EH (cell line): ENCODE measurements at regions not wholly inside any gene's neighbourhood (a gene's known extent, or its start where the extent isn't known, plus 50 kb on each side); places are given as distances from the start of the nearest gene placed in this dataset.
A peak's percentile ranks its signal among the peaks of the same experiment; 100 is the strongest.

ENCODE experiments used
- DNase-seq: peaks from one replicate; pipeline ENCODE4 v3.0.0-alpha.2; 2015; ENCODE audit warnings: low read depth

DNA sequence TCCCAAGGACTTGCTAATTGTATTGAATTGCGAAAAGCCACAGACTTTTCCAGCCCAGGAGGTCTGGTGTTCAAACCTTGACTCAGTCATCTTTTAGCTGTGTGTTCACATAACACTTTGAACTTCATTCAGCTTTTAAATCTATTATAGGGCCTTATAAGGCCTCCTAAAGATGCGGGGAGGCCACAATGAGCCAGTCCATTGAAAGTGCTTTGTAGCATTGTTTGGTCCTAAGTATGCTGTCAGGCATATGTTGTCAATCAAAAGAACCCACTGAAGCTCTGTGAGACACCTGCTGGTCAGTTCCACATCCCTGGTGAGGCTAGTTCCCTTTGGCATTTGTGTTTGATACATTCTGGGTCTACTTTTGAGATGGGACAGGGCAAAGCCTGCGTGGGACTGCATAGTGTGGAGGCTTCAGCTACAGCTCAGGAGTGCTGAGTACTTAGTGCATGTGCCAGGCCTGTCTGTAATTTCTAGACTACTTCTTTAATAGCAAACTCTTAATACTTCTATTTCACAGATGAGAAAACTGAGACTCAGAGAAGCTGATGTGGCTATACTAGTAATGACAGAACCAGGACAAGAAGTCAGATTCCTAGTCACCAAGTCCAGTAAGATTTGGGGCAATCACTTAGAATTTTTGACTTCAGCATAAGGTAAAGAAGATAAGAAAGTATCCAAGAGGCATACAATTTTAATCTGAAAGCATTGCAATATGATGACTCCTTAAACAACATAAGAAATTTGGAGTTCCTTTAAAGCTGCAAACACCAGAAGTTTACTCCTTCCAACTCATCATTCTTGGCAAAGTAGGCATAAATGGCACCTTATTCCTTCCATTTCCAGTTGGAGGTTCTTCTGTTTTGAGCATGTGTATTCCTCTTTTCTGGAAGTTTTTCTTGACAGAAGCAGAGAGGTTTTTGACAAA lies 213.0 kb downstream of the PDCD6IP start:
- DNase-seq, result peak; percentile 70

DNA sequence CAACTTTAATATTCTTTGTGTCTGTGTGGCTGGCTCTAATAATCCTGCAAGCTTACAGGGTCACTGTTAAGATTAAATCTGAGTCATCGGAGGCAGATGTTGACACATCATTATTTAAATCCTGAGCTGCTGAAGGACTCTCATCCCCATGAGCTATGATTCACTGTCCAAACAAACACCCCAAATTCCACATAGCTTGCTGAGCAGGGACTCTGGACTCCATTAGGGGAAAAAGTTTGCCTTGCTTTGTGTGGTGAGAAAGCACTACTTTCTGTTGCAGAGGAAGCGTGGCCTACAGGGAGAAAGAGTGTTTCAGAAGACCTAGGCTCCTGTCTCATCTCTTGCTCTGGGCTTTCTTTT lies 213.7 kb downstream of the PDCD6IP start:
- peak; percentile 99 for DNase-seq

DNA sequence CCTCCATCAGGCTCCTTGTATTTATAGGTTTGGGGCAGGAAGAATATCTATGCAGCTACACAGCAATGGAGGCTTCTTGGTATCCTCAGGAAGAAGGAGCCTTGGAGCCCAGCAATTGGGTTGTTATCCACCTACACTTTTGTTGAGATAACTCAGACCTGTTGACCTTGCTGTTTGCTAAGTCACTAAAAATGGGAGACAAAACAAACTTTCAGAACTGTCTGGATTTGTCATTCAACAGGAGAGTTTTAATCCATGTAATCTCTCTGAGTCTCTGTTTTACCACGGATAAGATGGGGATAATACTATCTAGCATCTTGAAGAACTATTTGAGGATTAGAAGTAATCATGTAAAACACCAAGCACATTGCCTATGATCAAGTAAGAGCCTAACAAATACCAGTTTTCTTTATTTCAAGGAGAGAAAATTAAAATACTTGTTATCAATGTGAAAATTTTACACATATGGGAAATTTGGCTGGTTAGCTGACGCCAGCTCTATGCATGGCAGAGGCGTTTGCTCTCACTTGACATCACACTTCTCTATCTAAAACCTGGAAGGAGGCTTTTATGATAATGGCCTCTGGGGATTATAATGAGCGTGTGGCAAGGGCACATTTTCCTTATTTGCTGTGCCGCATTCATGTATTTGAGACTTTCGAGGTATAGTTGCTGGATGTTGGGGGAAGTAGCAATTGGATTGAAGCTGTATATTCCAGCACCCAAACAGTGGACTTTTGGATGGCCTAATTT lies 215.6 kb downstream of the PDCD6IP start:
- DNase-seq, result no peak

DNA sequence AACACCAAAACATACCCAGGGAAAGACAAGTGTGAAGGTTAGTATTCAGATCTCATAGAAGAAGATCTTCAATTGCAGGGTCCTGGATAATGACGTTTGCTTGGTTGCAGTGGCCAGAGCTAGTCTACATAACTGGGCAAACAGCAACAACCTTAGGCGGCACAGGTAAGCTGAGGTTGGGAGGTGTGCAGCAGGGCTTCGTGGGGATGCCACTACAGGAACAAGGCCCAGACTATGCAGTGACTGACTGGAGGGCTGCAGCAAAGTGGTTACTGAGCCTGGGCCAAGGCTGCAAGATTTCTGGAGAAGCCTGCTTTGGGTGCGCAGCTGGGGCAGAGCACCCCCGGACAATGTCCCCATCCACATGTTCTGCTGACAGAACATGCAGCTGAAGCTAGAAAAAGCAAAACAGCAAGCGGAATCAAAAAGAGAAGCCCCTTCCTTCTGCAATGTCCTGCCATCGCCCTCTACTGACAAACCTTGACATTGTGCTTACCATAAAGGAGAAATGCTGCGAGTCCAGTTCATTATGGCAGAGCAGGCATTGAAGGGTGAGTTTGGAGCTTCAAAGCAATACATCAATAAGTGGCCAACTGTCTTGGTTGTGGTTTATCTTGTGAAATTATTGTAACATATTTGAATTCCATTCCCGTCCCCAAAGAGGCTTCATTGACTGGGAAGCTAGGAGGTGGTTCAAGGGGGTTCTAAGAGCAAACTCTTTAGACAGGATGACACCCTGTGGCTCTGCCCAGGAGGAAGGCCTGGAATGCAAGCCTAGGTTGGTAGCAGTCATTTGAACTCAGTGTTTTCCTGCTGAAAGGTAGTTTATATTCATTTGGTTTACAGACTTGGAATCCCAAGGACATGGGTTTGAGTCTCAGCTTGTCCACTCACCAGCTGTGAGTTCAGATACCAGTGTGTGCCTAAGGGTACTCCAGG lies 217.0 kb downstream of the PDCD6IP start:
- peak; percentile 21 for DNase-seq

DNA sequence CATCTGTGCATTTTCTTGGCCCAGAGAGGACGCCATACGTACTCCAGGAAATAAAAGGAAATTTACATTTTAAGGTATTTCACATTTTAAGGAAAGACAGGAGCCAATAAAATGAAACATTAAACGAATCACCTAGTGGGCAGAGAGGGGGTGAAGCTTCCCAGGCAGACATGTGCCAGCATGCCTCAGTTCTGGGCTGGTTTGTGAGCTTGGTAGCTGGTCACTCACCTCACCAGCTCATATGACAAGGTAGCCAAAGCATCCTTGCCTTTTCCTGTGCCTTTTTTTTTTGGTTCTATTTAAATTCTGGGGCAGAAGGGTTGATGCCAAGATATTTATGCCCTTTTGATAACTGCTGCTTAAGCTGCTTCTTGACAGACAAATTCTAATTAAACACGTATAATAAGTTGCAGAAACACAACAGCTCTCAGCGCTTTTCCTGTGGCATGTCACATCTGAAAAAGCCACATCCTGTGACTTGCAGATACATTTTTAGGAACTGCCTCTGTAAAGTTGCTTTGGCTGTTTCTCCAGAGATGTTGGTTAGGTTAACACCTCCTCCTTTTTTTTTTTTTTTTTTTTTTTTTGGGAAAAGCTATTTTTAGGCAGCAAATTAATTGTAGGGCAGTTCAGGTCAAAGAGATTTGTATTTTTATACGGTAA lies 218.6 kb downstream of the PDCD6IP start:
- DNase-seq, result peak; percentile 61

DNA sequence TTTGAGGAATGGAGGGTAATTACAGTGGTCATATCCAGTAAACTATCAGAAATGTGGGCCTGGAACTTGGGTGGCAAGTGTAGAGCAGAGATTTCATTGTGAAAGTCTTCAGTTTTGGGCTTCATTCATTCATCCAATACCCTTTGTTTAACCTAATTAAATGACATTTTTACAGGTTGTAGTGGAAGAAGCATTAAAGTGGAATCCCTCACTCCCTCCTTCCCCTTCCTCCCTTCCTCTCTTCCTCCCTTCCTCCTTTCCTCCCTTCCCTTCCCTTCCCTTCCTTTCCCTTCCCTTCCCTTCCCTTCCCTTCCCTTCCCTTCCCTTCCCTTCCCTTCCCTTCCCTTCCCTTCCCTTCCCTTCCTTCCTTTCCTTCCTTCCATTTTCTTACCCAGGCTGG lies 219.3 kb downstream of the PDCD6IP start:
- DNase-seq, result no peak

DNA sequence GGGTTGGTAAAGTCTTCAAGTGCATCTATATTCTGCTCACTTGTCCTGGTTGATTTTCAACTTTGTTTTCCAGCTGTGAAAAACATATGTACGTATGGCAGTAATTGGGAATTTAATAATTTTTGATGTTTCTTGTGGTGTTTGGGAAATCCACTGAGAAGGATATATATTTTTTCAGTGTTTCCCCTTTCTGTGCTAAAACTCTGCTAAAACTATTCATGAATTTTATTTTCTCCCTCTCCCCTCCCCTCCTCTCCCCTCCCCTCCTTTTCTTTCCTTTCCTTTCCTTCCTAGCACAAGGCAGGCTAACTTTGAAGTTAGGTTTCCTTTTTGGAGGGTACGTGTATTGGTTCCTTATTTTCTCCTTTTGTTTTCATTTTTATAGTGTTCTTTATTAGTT lies 220.7 kb downstream of the PDCD6IP start:
- DNase-seq, result no peak

DNA sequence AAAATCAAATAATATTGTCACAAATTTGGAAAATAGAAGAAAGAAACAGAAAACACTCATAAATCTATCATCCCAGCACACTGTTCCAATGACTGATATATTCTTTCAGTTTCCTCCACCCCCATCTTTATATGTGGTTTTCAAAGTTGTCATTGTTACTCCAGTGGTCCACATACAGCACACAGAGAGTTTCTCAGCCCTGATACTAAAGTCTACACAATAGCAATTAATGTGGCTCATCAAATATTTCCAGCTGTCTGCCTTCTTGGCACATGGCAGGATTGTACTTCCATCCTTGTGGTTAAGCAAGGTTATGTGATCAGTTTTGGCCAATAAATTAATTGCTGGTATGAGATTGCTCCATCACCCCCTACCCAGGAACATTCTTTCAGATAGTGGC lies 221.7 kb downstream of the PDCD6IP start:
- no peak for DNase-seq

DNA sequence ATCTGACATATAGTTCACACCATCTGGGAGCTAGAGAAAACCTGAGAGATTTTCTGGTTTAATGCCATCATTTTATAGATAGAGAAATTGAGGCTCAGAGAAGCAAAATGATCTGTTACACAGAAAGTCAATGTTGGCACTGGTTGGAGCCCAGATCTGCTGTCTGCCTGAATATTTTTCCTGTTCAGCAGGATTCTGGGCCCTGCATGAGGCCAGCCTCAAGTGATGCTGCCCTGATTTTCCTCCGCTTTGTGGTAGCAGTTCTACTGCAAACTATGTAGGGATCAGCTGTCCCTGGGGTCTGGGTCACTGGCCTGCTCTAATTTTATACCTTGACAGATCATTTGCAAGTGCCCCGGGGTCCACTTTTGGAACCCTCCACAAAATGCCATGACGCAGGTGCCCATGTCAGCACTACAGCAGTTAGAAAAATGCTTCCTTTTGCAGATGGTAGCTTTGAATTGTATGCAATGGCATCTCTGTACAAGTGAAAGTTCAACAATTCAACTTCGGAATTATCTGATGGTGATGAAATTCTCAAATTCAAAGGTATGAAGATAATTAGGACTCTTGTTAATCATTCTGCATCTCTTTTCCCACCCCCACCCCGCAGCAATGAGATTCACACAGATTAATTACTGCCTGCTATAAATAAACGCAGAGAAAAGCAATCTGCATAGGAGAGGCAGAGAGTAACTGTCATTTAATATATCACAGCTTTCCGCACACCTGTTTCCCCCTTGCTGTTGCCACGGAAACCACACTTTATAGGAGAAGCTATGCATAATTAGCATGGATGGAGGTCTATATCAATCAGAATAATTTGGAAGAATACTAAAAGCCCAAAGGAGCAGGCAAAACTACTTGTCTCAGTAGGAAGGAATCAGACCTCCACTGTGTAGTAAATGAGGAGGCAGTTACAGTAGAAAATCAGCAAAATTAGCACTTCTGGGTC lies 222.6 kb downstream of the PDCD6IP start:
- no peak for DNase-seq

DNA sequence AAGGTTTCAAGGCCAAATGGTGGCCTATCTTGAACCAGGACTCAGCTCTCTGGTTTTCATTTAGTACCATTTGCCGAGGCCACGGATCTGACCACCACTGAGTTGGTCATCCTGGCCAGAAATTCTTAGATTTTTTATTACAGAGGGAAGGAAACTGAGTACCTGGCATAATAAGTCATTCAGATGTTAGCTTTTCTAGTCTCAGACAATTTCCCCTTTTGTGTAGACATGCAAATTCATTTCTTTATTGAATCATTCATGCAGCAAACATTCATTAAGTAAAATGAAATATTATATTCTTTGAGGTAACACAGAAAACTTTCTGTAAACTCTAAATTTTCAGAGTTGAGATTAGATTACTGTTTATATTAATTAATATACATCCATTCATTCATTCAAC lies 223.7 kb downstream of the PDCD6IP start:
- DNase-seq, result no peak

DNA sequence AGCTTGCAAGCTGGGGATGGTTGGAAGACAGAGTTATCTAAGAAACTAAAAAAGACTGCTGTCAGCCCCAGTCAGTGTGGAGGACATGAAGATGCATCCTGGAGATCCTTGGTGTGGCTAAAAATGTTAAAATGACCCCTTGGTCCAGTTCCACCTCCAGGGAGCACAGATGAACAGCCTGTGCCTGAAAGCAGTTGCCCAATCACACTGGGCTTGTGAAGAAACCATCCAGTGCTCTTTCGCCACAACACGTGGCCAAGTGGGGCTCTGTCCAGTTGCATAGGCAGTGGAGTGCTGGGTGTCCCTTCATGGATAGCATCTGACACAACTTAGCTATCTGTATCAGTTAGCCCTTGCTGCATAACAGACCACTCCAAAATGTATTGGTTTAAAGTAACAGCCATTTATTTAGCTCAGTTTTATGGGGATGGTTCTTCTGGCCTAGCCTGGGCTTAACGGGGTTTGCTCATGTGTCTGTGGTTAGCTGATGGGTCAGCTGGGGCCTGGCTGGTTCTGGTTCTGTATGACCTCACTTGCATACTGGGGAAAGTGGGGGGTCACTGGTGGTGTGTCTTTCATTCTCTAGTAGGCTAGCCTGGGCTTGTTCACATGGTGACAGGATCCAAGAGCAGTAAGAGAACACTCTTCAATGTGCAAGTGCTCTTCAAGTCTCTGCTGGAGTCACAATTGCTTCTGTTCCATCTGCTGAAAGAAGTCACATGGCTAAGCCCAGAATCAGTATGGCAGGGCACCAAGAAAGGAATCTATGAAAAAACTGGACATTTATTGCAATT lies 226.2 kb downstream of the PDCD6IP start:
- DNase-seq, result no peak

DNA sequence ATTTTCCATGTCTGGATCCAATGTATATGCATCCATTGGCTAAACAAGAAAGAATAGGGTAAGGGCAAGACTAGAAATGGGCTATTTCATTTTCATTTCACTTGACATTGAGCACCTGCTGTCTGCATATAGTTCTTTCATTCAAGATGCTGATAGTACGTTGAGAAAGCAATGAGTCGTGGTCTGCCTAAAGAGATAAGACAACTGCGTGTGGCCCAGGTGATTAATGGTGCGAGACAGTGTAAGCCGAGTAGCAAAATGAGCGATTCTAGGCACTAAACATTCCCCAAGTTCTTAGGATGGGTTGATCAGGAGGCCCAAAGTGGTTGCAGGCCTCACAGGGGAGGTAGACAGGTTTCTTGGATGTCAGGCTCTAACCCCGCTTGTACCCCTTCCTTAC lies 235.4 kb downstream of the PDCD6IP start:
- DNase-seq, result no peak

DNA sequence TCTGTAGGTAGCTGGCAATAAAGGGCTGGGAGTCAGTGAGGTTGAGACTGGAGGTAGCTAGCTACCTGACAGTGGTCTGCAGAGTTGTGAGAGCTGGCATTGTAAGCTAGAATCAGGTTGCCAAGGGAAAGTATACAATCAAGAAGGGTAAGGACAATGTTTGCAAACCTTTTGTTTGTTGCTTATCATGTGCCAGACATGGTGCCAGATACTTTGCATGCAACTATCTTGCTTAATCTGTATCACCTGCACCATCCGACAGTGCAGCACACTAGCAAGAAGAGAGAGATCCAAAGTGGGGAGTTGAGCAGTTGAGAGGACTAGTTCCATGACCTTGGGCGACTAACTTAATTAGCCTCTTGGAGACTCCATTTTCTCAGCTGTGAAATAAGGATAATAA lies 236.4 kb downstream of the PDCD6IP start:
- no peak for DNase-seq

DNA sequence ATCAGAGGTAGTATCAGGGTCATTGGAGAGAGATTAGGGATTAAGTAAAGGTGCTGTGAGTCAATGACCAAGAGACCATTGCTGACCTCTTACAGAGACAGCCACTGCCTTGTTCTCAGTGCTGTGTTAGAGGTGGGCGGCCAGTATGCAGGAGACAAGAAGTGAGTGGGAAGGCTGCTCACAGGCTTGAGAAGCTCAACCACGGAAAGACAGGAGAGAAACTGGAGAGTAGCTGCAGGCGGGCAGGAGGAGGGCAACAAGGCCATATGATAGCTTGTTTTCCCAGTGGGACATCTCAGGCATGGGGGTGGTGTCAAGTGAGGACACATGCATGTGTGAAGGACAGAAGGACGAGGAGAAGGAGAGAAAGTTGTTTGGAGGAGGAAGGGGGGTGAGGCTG lies 237.3 kb downstream of the PDCD6IP start:
- no peak for DNase-seq

DNA sequence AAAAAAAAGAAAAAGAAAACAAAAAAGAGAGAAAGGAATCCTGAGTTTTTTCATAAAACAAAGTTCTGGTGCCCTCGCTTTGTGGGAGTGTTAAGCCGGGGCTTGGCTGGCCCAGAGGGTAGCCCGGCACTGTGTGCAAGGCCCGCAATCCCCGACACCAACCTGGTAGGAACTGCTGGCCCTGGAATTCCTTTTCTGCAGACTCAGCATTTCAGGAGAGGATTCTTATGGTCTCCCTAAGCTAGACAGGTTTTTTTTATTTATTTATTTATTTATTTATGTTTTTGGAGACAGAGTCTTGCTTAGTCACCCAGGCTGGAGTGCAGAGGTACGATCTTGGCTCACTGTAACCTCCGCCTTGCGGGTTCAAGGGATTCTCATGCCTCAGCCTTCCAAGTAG lies 238.8 kb downstream of the PDCD6IP start:
- no peak for DNase-seq

DNA sequence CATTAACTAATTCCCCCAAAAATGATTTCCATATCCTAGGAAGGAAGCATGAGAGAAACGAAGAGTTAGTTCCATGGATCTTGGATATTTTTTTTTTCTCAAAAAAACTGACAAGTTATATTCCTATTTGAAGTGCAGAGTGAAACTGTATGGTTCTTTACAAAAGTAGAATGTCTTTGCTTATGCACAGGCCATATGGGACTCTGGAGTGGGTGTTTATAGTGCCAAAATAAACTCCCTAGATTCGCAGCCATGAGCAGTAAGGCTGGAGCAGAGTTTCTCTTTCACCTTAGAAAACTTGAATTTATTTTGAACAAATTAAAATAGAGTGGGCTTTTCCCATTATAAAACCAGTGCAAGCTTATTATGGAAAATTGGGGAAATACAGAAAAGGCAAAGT lies 239.7 kb downstream of the PDCD6IP start:
- no peak for DNase-seq

DNA sequence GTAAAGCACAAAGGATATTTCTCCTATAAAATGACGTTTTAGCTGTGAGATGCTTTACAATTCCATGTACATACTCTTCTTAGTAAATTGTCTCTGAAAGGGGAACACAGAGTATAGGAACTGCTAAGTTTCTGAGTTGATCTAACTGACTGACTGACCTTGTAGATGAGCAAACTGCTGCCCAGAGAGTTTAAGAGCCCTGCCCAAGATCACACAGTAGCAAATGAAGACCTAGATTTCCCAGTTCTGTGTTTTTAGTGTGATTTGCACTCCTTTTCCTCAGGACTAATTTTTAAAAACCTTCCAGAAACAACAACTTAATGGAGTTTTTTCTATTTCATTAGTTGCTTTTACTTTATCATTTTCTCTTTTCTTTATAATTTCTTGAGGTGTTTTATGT lies 247.7 kb downstream of the PDCD6IP start:
- no peak for DNase-seq

DNA sequence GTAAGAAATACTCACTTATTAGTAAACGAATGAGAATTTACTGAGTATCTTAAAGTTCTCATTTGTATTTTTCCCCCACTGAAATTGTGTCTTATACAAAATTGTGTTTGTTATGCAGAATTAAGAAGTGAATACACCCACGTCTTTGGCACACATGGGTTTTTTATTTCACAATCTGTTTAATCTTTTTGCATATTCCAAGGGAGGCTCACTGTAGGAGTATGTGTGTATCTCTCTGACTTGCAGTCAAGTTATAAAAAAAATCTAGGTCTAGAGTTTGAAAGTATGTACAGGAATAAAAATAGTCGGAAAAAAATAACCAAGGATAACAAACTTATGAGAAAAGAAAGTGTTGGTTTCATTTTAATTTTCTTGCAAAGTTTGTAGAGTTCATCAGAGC lies 255.2 kb downstream of the PDCD6IP start:
- no peak for DNase-seq

DNA sequence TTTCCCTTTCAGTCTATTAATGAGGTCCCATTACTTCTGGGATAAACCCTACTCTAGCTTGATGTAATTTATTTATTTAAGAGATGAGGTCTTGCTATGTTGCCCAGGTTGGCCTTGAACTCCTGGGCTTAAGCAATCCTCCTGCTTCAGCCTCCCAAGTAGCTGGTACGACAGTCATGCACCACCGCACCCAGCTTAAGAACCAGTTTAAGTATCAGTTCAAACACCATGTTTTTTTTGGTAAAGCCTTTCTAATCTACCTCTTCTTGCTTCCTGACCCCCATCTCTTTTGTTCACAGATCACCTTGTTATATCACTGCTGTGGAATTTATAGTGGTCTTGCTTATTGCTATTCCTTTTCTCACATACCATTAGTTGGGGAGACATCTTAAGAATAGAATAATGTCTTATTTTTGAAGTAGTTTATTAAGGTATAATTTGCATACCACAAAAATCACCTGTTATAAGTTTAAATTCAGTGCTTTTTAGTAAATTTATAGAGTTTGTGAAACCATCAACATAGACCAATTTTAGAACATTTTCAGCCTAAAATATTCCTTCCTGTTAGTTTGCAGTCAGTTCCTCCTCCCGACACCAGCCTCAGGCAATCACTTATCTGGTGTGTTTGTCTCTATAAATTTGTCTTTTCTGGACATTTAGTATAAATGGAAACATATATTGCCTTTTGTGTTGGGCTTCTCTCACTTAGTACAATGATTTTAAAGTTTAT lies 257.9 kb downstream of the PDCD6IP start:
- no peak for DNase-seq
